GM20000 (cell line): ENCODE measurements at regions not wholly inside any gene's neighbourhood (a gene's known extent, or its start where the extent isn't known, plus 50 kb on each side); places are given as distances from the start of the nearest gene placed in this dataset.

Experiments
- DNase-seq: peaks from one replicate; pipeline ENCODE4 v3.0.0; 2012; ENCODE audit warnings: low spot score
- TF ChIP-seq, protein P1 (sequence below): IDR thresholded peaks from 2 replicates; pipeline ENCODE4 v1.5.1; 2012; ENCODE audit warnings: mild to moderate bottlenecking, control low read depth; ENCODE audit errors: extremely low read depth, missing control alignments

GRCh38 chr9:105039175-105039799 lies 111.3 kb upstream of the ABCA1 start:
- DNase-seq: no peak
- TF ChIP-seq, protein P1, sequence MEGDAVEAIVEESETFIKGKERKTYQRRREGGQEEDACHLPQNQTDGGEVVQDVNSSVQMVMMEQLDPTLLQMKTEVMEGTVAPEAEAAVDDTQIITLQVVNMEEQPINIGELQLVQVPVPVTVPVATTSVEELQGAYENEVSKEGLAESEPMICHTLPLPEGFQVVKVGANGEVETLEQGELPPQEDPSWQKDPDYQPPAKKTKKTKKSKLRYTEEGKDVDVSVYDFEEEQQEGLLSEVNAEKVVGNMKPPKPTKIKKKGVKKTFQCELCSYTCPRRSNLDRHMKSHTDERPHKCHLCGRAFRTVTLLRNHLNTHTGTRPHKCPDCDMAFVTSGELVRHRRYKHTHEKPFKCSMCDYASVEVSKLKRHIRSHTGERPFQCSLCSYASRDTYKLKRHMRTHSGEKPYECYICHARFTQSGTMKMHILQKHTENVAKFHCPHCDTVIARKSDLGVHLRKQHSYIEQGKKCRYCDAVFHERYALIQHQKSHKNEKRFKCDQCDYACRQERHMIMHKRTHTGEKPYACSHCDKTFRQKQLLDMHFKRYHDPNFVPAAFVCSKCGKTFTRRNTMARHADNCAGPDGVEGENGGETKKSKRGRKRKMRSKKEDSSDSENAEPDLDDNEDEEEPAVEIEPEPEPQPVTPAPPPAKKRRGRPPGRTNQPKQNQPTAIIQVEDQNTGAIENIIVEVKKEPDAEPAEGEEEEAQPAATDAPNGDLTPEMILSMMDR: no peak

- TF ChIP-seq, protein P1: no peak
- no peak for DNase-seq
These were observed 115.5 kb upstream of the ABCA1 start for GRCh38 chr9:105043370-105043936.

GRCh38 chr9:105044518-105044917 lies 116.6 kb upstream of the ABCA1 start:
- DNase-seq: no peak

GRCh38 chr9:105046907-105047741 lies 119.2 kb upstream of the ABCA1 start:
- TF ChIP-seq, protein P1: no peak
- no peak for DNase-seq

More at GRCh38 chr9:105044518-105044917, 116.6 kb upstream of the ABCA1 start:
- TF ChIP-seq, protein P1: no peak

- no peak for DNase-seq
These were observed 119.7 kb upstream of the ABCA1 start for GRCh38 chr9:105047742-105048041.

DNA sequence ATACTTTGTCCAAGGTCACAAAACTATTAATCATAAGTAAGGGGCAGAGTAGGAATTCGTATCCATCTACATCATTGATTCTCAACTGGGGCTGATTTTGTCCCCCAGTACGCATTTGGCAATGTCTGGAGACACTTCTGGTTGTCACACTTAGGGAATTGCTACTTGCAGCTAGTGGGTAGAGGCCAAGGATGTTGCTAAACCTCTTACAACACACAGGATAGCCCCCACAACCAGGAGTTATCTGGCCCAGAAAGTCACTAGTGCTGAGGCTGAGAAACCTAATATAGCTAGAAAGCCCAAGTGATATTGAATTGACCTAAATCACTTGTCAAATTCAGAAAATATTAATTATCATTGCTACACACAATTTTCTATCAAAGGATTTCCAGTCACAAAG lies 120.4 kb upstream of the ABCA1 start:
- no peak for DNase-seq
- TF ChIP-seq, protein P1: no peak

More at GRCh38 chr9:105047742-105048041, 119.7 kb upstream of the ABCA1 start:
- TF ChIP-seq, protein P1: no peak

GRCh38 chr9:105050296-105050695 lies 122.3 kb upstream of the ABCA1 start:
- no peak for DNase-seq

More at GRCh38 chr9:105050296-105050695, 122.3 kb upstream of the ABCA1 start:
- TF ChIP-seq, protein P1: no peak
